Ovary (tissue), 7 donors: ENCODE measurements at regions not wholly inside any gene's neighbourhood (a gene's known extent, or its start where the extent isn't known, plus 50 kb on each side); places are given as distances from the start of the nearest gene placed in this dataset.

Source experiments
- DNase-seq, 5 donors: peaks; one replicate each; pipeline ENCODE4 v3.0.0-alpha.2; 2019 to 2020
- H3K27ac ChIP-seq, 2 donors: fragments of 200-600 bp; one replicate each; pipeline versions ENCODE4 v1.5.1 to v1.8.0; 2019 to 2022
- H3K27me3 ChIP-seq: fragments of 200-600 bp; one replicate; pipeline ENCODE4 v1.8.0; 2022
- H3K36me3 ChIP-seq: fragments of 200-600 bp; sonication (generic); one replicate; pipeline ENCODE4 v1.5.1; 2019
- H3K4me1 ChIP-seq: one replicate; pipeline ENCODE4 v1.8.1; 2013; ENCODE audit warnings: mild to moderate bottlenecking, moderate library complexity; ENCODE audit not compliant: insufficient read depth
- H3K4me3 ChIP-seq: fragments of 200-600 bp; sonication (generic); one replicate; pipeline ENCODE4 v1.5.1; 2017
- H3K9me3 ChIP-seq, 2 donors: fragments of 200-600 bp in 1 of 2; sonication (generic) in 1 of 2; one replicate each; pipeline versions ENCODE4 v1.5.1 to v1.8.1; 2013 to 2019; ENCODE audit warnings: mild to moderate bottlenecking in 1 of 2, moderate library complexity in 1 of 2
- EP300 ChIP-seq: sonication (generic); formaldehyde crosslinking; IDR thresholded peaks from one replicate; pipeline ENCODE4 v1.6.1; 2017; ENCODE audit warnings: antibody characterized with exemption
- POLR2A ChIP-seq: fragments of 450-650 bp; IDR thresholded peaks from one replicate; pipeline ENCODE4 v1.6.1; 2017; ENCODE audit warnings: antibody characterized with exemption, mild to moderate bottlenecking, moderate library complexity
- WGBS, 3 donors: extraction: QIAGEN DNeasy Blood & Tissue Kit in 1 of 3; methylation state at CpG; one replicate each; pipeline versions ENCODE4 v1.1.5 to v1.1.7; 2013 to 2017; 5-methylcytosine and 5-hydroxymethylcytosine counted together
- intact Hi-C, 4 donors: fragments of 100-400 bp; cut with DNase I; formaldehyde crosslinking; loops; one replicate each; pipeline versions ENCODE4 v1.11.0 to v1.15.1; 2022 to 2023
- TF ChIP-seq, protein P1 (sequence below), 3 donors: fragments of 450-650 bp in 2 of 3; fragments of 200-600 bp in 1 of 3; IDR thresholded peaks; one replicate each; pipeline versions ENCODE4 v1.5.1 to v1.8.0; 2016 to 2022; ENCODE audit warnings: antibody characterized with exemption in 3 of 3, mild to moderate bottlenecking in 1 of 3
- donor health status: DM: no; HTN: no; CAD: no; lungs with moderate emphysema.
- donor health status: DM: no; HTN: no; CAD: no.
- donor health status: Bipolar disorder and iron deficiency.
- donor health status: DM: no; HTN: no; CAD: no.
- donor health status: DM: yes; HTN: yes; CAD: no.

GRCh38 chr1:212228076-212228475 is 57.1 kb upstream of the PPP2R5A start:
- no peak for DNase-seq
- intact Hi-C loops: no loop called here
- no peak overlapping the region for H3K4me3 ChIP-seq
- WGBS, 3 donors: 83 to 94% (median 85%) methylated on average over 2 of the region's 2 CpGs
- no peaks in the 10 kb centered on the region for H3K27me3 ChIP-seq
- no peaks in the 10 kb centered on the region for H3K4me1 ChIP-seq
- H3K27ac ChIP-seq: no peak overlapping the region
- TF ChIP-seq, protein P1, sequence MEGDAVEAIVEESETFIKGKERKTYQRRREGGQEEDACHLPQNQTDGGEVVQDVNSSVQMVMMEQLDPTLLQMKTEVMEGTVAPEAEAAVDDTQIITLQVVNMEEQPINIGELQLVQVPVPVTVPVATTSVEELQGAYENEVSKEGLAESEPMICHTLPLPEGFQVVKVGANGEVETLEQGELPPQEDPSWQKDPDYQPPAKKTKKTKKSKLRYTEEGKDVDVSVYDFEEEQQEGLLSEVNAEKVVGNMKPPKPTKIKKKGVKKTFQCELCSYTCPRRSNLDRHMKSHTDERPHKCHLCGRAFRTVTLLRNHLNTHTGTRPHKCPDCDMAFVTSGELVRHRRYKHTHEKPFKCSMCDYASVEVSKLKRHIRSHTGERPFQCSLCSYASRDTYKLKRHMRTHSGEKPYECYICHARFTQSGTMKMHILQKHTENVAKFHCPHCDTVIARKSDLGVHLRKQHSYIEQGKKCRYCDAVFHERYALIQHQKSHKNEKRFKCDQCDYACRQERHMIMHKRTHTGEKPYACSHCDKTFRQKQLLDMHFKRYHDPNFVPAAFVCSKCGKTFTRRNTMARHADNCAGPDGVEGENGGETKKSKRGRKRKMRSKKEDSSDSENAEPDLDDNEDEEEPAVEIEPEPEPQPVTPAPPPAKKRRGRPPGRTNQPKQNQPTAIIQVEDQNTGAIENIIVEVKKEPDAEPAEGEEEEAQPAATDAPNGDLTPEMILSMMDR (IDR thresholded peaks at IDR 0.05): no peak
- TF ChIP-seq POLR2A (no peak), EP300 (no peak)
- H3K9me3 ChIP-seq: no peaks in the 10 kb centered on the region
- H3K36me3 ChIP-seq: no peaks in the 10 kb centered on the region

DNA sequence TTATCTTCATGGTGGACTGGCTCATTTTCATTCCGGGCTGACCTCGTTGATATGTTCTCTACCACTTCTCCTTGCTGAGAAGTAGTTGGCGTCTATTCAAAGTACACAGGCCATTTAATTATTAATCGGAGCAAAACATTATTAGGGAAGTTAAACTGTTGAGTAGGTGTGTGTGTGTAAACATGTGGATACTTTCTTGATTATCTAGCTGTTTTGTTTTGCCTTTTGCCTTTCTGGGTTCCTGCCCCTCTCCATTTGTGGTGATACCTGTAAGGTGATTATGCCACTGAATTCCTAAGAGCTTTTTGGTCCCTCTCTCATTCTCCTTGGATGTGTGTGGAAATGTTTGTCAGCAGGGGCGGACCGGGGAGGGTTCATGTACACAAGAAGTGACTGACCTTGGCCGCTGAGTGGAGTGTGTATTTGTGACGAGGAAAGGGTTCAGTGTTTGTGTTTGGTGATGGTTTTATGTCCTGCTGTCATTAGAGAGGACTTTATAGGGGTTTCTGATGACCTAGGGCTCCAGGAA is 56.6 kb upstream of the PPP2R5A start:
- Histone ChIP-seq H3K27ac (no peak overlapping the region), H3K9me3 (no peaks in the 10 kb centered on the region), H3K27me3 (no peaks in the 10 kb centered on the region), H3K4me1 (no peaks in the 10 kb centered on the region), H3K4me3 (no peak overlapping the region), H3K36me3 (no peaks in the 10 kb centered on the region)
- TF ChIP-seq POLR2A (no peak), EP300 (no peak)
- TF ChIP-seq, protein P1 (IDR thresholded peaks at IDR 0.05): no peak
- intact Hi-C loops: no loop called here
- WGBS, 3 donors: 59 to 69% (median 68%) methylated on average over 8 of the region's 8 CpGs
- DNase-seq: no peak

DNA sequence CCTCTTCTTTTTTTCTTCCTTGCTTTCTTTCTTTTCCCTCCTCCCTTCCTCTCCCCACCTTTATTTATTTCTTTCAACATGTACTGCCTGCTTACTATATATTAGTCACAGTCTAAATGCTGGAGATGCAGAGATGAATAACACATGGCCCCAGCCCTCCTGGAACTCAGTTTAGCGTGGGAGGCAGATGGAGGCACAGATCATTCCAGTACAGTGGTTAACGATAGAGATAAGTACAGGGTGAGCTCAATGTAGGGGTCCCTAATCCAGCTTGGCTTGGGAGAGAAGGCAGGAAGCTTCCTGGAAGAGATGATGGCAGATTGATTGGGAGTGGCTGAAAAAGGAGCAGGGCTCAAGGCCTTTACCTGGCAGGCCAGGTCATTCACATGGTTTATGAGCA is 55.6 kb upstream of the PPP2R5A start:
- Histone ChIP-seq H3K4me1 (no peaks in the 10 kb centered on the region), H3K27me3 (no peaks in the 10 kb centered on the region), H3K36me3 (no peaks in the 10 kb centered on the region), H3K9me3 (no peaks in the 10 kb centered on the region), H3K27ac (no peak overlapping the region), H3K4me3 (no peak overlapping the region)
- TF ChIP-seq, protein P1 (IDR thresholded peaks at IDR 0.05): no peak
- TF ChIP-seq EP300 (no peak), POLR2A (no peak)
- WGBS, 3 donors: 40 to 60% (median 47%) methylated on average over 2 of the region's 2 CpGs
- DNase-seq: no peak
- intact Hi-C loops: no loop called here

GRCh38 chr1:212230329-212230728 is 54.9 kb upstream of the PPP2R5A start:
- H3K4me1 ChIP-seq: no peaks in the 10 kb centered on the region
- TF ChIP-seq POLR2A (no peak), EP300 (no peak)
- TF ChIP-seq, protein P1 (IDR thresholded peaks at IDR 0.05): no peak
- no peak overlapping the region for H3K27ac ChIP-seq
- no peak for DNase-seq
- no peak overlapping the region for H3K4me3 ChIP-seq
- H3K36me3 ChIP-seq: no peaks in the 10 kb centered on the region
- intact Hi-C loops: no loop called here
- WGBS, 3 donors: 98 to 100% (median 98%) methylated on average over 3 of the region's 3 CpGs
- H3K9me3 ChIP-seq: no peaks in the 10 kb centered on the region
- H3K27me3 ChIP-seq: no peaks in the 10 kb centered on the region
